NCI-H2081 (cell line): ENCODE measurements at regions not wholly inside any gene's neighbourhood (a gene's known extent, or its start where the extent isn't known, plus 50 kb on each side); places are given as distances from the start of the nearest gene placed in this dataset.

Experiments
- DNase-seq, 2 experiments: peaks; one replicate each; lab custom pipeline; 2025; lab: John Stamatoyannopoulos, UW

DNA sequence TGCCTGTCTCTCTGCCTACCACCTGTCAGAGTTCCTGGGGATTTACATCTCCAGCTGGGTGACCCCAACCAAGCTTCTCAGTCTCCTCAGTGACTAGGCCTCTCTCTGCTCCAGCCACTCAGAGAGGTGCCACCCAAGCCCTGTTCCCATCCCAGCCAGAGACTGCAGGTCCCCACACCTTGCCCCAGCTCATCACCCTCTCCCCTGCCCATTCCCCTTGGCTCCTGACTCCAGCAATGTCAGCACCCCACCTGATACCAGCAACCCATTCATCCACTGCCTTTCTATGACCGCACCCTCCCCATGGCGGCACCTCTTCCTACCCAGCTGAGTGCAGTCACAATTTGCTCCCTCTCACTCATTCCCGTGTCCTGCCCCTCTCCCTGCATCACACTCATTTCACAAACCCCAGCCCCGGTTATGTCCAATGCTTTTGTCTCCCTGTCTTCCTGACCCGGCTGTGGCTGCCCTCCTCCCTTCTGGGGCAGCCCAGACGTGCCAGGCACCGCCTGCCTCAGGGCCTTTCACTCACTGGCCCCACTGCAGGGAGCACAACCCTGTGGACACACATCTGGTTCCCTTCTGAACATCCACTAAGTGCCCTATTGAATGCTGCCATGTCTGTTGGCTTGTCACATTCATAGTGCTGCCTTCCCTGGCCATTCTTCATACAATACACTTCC, 494.8 kb upstream of the HS6ST1 start:
- no peak for DNase-seq

DNA sequence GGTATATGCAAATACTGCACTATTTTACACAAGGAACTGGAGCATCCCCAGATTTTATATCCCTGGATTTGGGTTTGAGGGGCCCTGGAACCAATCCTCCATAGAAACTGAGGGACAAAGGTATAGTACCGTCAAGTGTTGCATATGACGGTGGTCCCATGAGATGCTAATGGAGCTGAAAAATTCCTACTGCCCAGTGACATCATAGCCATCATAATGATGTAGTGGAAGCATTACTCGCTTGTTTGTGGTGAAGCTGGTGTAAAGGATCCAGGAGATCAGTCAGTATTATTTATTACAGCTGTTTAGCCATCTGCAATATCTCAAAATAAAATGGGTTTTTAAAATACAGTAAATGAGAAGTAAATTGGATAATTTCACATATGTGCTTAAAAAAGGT, 496.6 kb upstream of the HS6ST1 start:
- DNase-seq: no peak

DNA sequence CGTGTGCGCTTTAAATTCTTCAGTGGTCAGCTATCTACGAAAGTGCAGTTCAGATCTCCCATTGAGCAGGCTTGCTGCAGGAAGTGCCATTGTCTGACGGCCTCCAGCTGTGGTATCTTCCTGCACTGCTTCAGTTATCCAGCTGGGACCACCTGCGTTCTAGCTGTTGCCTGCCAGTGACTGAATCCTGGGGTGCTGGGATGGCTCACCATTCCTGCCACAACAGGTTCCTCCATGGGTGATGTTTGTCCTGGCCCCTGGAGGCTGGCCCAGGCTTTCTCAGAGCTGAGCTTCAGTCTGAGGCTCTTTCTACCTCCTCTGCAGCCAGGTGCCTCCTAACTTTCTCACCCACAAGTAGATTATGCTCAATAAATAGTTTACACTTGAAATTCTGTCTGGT, 498.5 kb upstream of the HS6ST1 start:
- no peak for DNase-seq

DNA sequence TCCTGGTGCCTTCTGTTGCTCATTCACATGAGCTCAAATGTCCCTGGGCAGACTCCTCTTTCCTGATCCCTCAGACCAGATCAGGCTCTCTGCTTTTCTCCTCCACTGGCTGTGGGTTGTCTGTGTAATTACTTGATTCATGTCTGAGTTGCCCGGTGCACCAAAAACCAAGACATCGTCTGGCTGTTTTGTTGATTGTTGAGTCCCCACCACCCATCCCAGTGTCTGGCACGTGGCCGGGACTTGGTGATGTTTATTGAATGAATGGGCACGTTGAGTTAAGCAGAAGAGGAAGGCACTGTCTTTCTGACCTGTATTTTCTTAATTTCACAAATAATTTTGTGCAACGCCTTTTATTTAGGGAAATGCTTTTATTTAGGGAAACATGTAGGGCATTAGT, 499.1 kb upstream of the HS6ST1 start:
- no peak for DNase-seq

DNA sequence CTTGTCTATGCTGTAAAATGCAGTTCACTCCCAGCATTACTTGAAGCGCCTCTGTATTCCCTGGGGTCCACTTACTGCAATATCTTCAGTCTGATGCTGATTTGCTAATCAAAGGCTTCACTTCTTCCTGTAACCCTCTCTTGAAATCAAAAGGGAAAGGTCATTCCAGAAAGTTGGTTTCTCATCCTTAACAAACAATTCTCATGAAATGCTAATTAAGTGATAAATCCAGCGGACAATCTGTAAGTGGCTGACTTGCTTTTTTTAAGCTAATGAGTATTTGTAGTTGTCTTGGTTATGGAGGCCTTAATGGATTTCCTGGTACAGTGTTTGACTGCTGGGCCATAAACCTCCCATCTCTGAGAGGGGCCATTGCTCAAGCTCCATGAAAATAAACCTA, 499.6 kb upstream of the HS6ST1 start:
- DNase-seq: no peak

DNA sequence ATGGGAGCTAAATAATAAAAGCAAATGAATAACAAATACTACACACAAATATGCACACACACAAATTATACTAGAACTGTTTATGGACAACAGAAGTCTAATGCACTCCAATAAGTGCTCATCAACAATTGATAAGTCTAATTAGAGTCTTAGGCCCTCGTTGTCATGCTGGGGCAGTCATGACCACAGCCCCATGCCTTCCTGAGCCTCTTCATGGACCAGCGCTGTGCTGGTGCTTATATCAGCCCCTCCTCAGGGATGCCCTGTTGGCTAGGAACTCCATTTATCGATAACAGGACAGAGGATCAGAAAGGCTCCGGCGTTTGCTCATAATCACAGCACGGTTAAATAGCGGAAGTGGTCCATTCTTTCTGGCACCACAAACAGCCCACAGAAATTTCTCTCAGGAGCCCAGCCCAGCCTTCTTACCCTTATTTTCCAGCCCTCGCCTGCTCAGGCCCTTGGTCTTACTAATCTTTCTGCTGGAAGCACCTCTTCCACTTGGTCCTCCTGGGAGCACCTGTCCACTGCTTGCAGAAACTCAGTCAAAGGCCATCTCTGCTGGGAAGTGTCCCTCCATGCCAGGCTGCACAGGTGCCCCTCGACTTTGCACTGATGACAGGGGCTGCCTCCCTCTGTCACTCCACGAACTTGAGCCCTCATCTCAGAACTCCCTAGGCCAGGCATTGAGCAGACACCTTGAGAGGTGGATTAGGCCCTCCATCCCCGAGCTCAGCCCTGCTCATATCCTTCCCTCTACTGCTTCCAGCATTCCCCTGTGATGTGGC, 500.2 kb upstream of the HS6ST1 start:
- no peak for DNase-seq

DNA sequence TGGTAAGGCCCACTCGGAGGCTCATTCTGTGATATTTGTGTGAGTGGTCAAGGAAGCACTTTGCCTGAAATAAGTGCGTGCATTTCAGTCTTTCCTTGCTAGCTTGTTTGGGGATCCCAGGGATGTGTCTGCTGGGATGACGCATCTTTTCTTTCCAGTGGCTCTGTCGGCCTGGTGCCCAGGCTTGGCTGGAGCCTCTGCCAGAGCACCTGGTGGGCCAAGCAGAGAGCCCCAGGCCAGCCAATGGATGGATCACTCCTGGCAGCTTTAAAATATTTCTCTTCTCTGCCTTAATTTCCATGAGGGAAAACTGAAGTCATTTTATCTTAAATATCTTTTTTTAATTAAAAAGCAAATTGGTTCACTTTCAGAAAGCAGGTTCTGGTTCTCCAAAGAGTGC, 501.8 kb upstream of the HS6ST1 start:
- no peak for DNase-seq

DNA sequence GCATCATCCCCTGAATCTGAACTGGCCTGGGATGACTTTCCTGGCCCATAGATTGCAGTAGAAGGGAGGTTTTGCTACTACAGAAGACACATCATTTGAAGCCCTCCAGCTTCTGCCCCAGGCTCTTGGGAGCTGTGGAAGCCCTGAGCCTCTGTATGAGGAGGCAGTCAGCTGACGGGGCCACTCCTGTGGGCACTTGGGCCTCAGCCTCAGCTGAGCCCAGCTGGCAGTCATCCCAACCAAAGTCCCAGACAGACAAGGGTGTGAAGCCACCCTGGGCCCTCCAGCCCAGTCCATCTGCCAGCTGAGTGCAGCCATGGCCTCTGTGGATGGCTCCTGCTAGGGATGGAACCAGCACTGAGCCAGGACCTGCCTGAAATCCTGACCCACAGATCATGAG, 502.3 kb upstream of the HS6ST1 start:
- no peak for DNase-seq

DNA sequence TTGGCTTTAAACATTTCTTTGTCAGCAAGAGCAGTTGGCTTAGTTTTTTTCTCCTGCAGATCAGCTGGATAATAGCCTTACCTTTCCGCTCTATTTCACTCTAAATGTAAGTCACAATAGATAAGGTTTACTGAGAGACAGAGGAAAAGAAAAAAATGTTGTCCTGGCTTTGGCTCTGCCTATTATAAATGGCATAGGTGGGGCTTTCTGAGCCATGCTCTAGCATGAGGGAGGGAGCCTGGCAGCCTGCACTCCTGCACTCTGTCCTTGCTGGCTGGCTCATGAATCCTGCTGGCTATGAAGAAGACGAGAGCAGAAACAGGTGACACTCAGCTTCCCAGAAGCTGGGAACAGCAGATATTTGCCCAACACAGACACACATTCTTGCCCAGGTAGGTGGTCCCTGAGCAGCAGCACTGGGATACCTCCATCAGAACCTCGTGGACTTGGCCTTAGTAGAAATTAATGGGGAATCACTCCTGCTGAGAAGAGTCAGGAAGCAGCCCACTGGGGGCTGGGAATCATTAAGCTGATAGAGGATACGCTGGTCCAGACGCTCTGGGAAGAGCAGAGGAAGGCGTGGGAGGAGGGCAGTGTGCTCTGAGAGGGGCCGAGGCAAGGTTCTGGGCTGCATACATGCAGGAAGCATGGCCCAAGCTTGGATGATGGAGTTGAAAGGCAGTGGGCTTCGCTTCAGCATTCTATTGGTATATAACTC, 514.4 kb upstream of the HS6ST1 start:
- no peak for DNase-seq

DNA sequence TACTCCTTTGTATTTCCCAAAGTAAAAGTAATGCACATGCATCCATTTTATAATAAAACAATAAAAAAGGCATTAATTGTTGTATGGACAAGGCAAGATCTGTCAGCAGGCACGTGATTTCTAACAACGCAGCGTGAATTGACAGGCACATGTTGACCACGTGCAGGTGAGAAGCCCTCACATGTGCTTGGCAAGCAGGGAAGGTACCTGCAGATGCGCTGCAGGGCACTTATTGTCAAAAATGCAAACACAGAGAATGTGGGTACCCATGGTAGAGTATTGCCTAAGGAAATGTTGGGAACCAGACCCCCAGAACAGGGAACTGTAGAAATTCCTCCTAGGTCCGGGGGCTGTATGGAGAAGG, 515.0 kb upstream of the HS6ST1 start:
- no peak for DNase-seq

DNA sequence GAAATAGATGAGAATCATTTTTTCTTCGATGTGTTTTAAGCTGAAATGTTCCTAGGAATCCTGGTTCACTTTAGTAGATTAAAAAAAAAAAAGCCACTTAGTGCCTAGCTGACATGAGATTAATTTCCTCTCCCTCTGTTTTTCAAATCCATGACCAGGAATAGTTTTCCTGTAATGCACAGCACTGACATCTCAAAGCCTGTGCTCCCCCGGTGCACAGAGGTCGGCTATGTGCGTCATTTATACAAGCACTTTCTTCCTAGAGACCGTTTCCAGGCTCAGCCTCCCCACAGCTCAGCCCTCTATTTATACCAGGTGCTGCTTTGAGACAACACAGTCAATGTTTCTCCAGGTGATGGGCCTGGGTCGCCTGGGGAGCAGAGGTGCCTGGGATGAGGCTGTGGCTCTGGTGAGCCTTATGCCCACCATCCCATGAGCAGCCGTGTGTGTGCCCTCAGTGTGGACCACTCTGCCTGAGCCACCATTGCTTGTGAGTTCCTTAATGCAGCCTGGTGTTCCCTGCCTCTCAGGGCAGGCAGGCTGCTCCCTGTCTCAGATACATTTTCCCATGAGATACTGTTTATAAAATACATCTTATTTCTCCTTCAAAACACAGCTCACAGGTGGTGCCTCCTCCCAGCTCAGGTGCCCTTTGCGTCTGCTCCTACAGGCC, 515.7 kb upstream of the HS6ST1 start:
- DNase-seq: no peak

DNA sequence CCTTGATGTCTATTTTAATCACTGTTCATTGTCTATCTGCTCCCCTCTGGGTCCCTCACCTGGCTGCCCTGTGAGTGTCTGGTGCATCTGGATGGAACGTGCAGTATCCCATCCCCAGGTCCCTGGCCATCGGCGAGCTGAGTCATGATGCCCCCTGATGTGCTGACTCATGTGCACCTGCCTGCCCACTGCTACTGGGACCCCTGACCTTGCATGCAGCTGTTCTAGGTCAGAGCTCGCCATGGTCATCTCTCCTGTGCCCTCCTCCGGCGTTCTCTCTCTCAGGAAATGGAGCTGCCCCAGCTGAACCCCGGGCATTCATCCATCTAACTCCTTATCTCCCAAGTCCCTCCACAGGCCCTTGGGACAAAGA, 516.2 kb upstream of the HS6ST1 start:
- DNase-seq: no peak

DNA sequence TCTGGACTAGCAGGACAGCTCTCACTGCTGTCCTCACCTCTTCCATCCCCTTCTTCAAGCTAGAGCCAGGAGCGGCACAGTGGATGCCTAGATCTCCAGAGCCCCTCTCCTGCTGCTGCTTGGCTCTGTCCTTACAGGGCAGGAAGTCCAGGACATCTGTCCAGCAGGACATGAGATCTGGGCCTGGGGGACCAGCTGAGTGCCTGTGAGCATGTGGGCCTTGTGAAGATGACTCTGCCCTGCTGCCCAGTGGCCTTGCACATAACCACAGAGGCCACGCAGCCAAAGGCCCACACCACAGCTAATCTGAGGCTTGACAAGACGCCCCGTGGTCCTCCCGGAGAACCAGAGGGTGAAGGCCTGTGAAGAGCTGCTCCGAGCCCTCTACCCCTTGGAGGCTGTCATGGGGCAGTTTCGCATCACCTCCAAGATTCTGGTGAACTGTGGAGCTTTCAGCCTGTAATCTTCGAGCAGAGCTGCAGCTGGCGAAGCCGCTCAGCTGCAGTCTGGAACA, 516.7 kb upstream of the HS6ST1 start:
- DNase-seq: no peak

DNA sequence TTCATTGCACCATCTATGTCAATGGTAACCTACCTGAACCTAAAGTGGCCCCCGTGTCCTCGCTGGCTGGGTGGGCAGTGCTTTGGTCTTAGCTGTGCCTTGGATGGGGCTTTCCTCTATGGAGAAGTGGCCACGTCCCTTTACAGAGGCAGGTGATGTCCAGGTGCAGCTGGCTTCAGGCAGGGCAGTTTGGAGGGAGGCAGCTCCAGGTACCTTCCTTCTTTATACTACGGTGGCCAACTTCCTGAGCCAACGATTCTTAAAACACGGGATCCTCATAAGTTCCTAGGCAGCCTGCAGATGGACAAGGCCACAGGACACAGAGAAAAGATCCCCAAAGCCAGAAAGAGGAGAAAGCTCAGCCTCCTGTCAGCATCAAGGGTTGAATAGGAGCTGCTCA, 517.3 kb upstream of the HS6ST1 start:
- DNase-seq: no peak

DNA sequence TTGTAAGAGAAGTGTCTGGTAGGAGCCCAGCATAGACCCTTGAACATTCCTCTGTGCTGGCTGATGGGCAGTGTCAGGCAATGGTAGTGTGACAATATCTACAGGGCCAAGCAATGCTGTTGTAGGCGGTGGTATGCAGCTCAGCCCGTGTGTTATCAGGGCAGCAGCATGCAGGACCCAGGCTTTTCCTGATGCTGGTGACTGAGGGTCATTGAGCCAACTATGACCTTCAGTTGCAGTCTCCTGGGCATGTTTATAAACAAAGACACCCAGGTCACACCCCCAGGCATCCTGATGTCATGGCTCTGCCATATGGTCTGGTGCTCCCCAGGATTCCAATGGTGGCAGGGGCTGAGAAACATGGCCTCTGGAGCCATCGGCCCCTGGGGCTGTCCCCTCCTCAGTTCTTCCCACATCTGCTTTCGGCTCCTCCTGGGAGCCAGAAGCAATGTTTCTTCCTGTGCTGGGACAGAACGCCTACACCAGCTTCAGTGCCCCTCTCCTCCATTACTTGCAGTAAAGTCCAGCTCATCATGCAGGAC, 518.0 kb upstream of the HS6ST1 start:
- no peak for DNase-seq

DNA sequence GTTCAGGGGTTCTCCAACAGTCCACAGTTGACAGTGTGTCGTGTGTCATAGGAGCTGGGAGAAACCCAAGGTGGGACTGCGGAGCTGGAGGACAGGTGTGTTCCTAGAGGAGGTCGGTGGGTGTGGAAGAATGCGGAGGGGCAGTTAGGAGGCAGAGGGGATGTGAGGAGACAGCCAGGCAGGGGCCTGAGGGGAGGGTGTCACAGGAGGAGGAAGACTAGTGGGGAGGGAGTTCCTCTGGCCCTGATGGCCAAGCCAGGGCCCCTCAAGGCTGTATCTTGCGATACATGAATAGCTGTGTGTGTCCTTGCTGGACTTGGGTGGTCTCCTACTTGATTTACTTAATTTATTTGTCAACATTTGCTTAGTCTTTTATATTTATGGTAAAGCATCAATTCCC, 519.6 kb upstream of the HS6ST1 start:
- no peak for DNase-seq

DNA sequence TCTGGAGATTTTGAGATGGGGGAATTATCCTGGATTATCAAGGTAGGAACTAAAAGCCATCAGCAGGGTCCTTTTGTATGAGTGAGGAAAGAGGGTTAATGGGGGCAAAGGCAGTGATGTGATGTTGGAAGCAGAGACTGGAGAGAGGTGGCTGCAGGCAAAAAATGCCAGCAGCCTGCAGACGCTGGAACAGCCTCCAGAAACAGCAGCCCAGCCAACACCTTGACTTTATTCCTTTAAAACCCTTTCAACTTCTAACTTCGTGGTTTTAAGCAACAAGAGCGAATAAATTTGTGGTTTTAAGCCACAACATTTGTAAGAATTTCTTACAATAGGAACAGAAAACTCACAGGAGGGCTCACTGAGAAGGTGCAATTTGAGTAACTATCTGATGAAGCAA, 523.1 kb upstream of the HS6ST1 start:
- DNase-seq: no peak

DNA sequence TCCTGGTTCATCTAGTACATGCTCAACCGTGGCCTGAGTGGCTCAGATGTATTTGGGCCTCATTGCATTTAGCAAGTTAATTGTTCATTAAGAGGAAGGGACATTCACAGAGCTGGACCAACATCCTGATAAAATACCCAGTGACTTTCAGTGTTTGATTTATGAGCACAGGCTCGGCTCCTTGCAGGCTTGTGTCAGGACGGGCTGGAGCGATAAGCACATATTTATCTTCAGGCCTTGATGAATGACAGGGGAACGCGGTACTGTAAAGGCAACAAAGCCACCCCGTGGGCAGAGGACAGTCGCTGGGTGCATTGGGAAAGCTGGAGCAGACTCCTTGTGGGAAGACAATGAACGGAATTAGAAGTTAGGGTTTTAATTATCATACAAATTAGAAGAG, 548.6 kb upstream of the HS6ST1 start:
- no peak for DNase-seq

DNA sequence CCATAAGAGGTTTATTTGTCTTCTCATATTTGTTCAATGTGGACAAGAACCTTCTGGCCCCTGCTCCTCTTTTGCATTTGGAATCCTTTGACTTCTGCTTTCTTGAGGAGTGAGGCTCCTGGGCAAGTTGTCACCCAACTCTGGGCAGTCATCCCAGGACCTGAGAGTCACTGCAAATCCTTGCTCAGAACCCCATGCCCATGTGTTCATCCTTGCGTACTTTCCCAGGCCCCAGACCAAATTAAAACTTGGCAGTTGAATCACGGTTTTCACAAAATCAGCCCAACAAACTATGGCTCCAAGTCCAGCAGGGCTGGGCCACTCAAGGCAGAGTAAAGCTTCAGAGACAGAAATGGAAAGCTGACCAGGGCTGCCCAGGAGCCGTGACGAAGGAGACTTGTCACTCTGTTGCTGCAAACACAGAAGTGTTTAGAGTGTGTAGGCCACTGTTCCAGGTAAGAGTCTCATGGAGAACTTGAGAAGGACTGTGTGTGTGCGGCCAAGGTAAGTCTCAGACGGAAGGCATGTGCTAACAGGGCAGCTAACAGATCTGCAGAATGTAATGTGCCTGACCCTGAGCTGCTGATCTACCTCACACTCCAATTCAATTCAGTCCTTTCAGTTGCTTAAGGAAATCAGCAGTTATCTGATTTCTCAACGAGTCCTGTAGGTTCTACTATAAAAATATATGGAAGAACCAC, 549.4 kb upstream of the HS6ST1 start:
- no peak for DNase-seq

DNA sequence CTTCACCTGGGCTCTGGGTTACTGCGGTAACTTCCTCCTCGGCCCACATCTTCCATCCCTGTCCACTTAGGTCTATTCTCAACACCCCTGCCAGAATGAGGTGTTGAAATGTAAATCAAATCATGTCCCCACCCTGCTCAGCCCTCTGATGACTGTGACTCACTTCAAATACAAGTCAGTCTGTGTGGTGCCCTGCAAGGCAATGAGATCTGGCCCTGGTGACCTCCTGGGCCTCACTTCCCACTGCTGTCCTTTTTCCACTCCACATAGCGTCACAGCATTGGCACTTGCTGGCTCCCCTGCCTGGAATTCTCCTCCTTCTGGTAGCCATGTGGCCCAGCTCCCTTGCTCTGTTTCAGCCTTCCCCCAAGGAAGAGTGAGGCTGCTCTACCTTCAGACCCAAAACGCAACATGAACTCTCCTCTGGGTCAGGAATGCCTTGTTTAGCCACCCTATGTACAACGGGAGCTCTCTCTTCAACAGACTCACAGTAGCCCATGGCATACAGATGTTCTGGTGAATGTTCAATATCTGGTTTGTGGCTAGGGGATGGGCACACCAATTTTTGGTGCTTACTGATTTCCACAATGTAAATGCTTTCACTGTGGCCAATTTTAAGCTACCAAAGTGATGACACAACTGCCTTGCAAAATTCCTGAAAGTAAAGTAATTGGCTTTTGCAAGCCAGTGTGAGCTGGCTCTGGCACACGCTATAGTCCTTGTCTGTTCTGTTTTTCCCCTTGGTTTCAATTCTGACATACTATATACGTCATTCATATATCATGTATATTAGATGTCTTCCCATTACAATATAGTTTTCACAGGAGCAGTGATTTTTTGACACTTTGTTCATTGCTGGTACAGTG, 550.3 kb upstream of the HS6ST1 start:
- no peak for DNase-seq

DNA sequence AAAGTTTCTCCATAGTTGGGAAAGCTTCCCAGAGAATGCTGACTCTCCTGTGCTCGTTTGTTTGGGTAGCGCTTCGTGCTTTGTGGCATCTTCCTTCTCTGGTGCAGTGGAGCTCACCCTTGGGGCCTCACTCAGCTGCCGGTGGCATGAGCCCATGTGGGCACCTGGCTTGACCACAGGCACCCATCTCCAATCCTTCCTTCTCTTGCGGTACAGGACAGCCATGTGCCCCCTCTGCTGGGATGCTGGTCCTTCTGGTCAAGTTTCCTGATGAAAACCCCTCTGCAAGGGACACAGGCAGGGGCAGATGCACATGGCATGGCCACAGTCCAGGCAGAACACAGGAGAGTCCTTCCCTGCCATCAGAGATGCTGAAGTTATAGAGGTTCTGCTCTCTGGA, 555.9 kb upstream of the HS6ST1 start:
- DNase-seq: no peak
